A673 (cell line): ENCODE measurements at regions not wholly inside any gene's neighbourhood (a gene's known extent, or its start where the extent isn't known, plus 50 kb on each side); places are given as distances from the start of the nearest gene placed in this dataset.

Source experiments
- CTCF ChIP-seq: fragments of 300-800, 200-600 bp; sonication (generic); conservative IDR thresholded peaks from 2 replicates; pipeline ENCODE4 v1.5.1; 2017; ENCODE audit warnings: low read depth, mild to moderate bottlenecking, antibody characterized with exemption, low read length, moderate library complexity, mixed read lengths
- EZH2 ChIP-seq: fragments of 200-600 bp; sonication (generic); IDR thresholded peaks from 2 replicates; pipeline ENCODE4 v1.6.1; 2017; ENCODE audit warnings: borderline replicate concordance, low read depth, mild to moderate bottlenecking, mixed read lengths, antibody characterized with exemption, low read length; ENCODE audit not compliant: poor library complexity, severe bottlenecking

GRCh38 chr4:116480546-116480945, 604.8 kb downstream of the TRAM1L1 start:
- no peak for TF ChIP-seq CTCF
- TF ChIP-seq EZH2 = no peak
